Colonic mucosa (tissue), 4 donors: ENCODE measurements at regions not wholly inside any gene's neighbourhood (a gene's known extent, or its start where the extent isn't known, plus 50 kb on each side); places are given as distances from the start of the nearest gene placed in this dataset.

ENCODE experiments used
- DNase-seq: peaks from one replicate; pipeline ENCODE4 v3.0.0-alpha.2; 2020
- H3K27ac ChIP-seq: fragments of 200-600 bp; one replicate; pipeline ENCODE4 v1.8.0; 2021
- H3K27me3 ChIP-seq: fragments of 200-600 bp; one replicate; pipeline ENCODE4 v1.8.0; 2021
- H3K36me3 ChIP-seq: fragments of 200-600 bp; one replicate; pipeline ENCODE4 v1.8.0; 2021
- H3K4me1 ChIP-seq: fragments of 200-600 bp; one replicate; pipeline ENCODE4 v1.8.0; 2021; ENCODE audit warnings: mild to moderate bottlenecking
- H3K4me3 ChIP-seq: fragments of 200-600 bp; one replicate; pipeline ENCODE4 v1.8.0; 2021
- H3K9ac ChIP-seq, 2 donors: one replicate each; pipeline ENCODE4 v1.7.0; 2013; ENCODE audit warnings: control low read depth in 2 of 2, low read depth in 2 of 2, low read length in 2 of 2
- H3K9me3 ChIP-seq: fragments of 200-600 bp; one replicate; pipeline ENCODE4 v1.8.0; 2021
- intact Hi-C: fragments of 100-400 bp; cut with DNase I; formaldehyde crosslinking; loops from one replicate; pipeline ENCODE4 v1.14.1; 2022
- TF ChIP-seq, protein P1 (sequence below): fragments of 200-600 bp; IDR thresholded peaks from one replicate; pipeline ENCODE4 v1.8.0; 2022; ENCODE audit warnings: antibody characterized with exemption, mild to moderate bottlenecking
- donor health status: healthy.
- donor health status: DM: no; HTN: no; CAD: no.
- donor health status: DM: no; HTN: no; CAD: no.

GRCh38 chr12:28793581-28794151, 355.4 kb upstream of the FAR2 start:
- H3K27ac ChIP-seq: no peak overlapping the region
- H3K9ac ChIP-seq: no peak overlapping the region
- no peaks in the 10 kb centered on the region for H3K36me3 ChIP-seq
- H3K4me1 ChIP-seq: no peaks in the 10 kb centered on the region
- H3K9me3 ChIP-seq: no peaks in the 10 kb centered on the region
- no peak overlapping the region for H3K4me3 ChIP-seq
- TF ChIP-seq, protein P1, sequence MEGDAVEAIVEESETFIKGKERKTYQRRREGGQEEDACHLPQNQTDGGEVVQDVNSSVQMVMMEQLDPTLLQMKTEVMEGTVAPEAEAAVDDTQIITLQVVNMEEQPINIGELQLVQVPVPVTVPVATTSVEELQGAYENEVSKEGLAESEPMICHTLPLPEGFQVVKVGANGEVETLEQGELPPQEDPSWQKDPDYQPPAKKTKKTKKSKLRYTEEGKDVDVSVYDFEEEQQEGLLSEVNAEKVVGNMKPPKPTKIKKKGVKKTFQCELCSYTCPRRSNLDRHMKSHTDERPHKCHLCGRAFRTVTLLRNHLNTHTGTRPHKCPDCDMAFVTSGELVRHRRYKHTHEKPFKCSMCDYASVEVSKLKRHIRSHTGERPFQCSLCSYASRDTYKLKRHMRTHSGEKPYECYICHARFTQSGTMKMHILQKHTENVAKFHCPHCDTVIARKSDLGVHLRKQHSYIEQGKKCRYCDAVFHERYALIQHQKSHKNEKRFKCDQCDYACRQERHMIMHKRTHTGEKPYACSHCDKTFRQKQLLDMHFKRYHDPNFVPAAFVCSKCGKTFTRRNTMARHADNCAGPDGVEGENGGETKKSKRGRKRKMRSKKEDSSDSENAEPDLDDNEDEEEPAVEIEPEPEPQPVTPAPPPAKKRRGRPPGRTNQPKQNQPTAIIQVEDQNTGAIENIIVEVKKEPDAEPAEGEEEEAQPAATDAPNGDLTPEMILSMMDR: no peak
- intact Hi-C loops: no loop called here
- H3K27me3 ChIP-seq: no peaks in the 10 kb centered on the region
- no peak for DNase-seq

GRCh38 chr12:28794211-28794610, 354.9 kb upstream of the FAR2 start:
- no peak overlapping the region for H3K27ac ChIP-seq
- TF ChIP-seq, protein P1: no peak

GRCh38 chr12:28794786-28795185, 354.3 kb upstream of the FAR2 start:
- no peaks in the 10 kb centered on the region for H3K36me3 ChIP-seq
- DNase-seq: no peak
- TF ChIP-seq, protein P1: no peak
- H3K9me3 ChIP-seq: no peaks in the 10 kb centered on the region
- intact Hi-C loops: no loop called here
- no peak overlapping the region for H3K4me3 ChIP-seq
- no peaks in the 10 kb centered on the region for H3K4me1 ChIP-seq
- no peak overlapping the region for H3K27ac ChIP-seq
- no peak overlapping the region for H3K9ac ChIP-seq
- no peaks in the 10 kb centered on the region for H3K27me3 ChIP-seq

More at GRCh38 chr12:28794211-28794610, 354.9 kb upstream of the FAR2 start:
- H3K4me3 ChIP-seq: no peak overlapping the region
- intact Hi-C loops: no loop called here
- no peak for DNase-seq
- no peaks in the 10 kb centered on the region for H3K9me3 ChIP-seq
- H3K36me3 ChIP-seq: no peaks in the 10 kb centered on the region
- H3K4me1 ChIP-seq: no peaks in the 10 kb centered on the region
- no peak overlapping the region for H3K9ac ChIP-seq
- H3K27me3 ChIP-seq: no peaks in the 10 kb centered on the region

- no peak overlapping the region for H3K9ac ChIP-seq
- no peaks in the 10 kb centered on the region for H3K36me3 ChIP-seq
- no peaks in the 10 kb centered on the region for H3K4me1 ChIP-seq
- no peak overlapping the region for H3K27ac ChIP-seq
- TF ChIP-seq, protein P1: no peak
- H3K9me3 ChIP-seq: no peaks in the 10 kb centered on the region
- H3K4me3 ChIP-seq: no peak overlapping the region
- H3K27me3 ChIP-seq: no peaks in the 10 kb centered on the region
- intact Hi-C loops: no loop called here
- no peak for DNase-seq
Measured at GRCh38 chr12:28795311-28795710, 353.8 kb upstream of the FAR2 start.

- intact Hi-C loops: no loop called here
- H3K27ac ChIP-seq: no peak overlapping the region
- no peak overlapping the region for H3K4me3 ChIP-seq
- no peaks in the 10 kb centered on the region for H3K4me1 ChIP-seq
- no peaks in the 10 kb centered on the region for H3K27me3 ChIP-seq
- no peaks in the 10 kb centered on the region for H3K9me3 ChIP-seq
- no peak for DNase-seq
- H3K9ac ChIP-seq: no peak overlapping the region
- TF ChIP-seq, protein P1: no peak
- no peaks in the 10 kb centered on the region for H3K36me3 ChIP-seq
Measured at GRCh38 chr12:28799348-28799747, 349.7 kb upstream of the FAR2 start.
